ENCODE measurements at regions not wholly inside any gene's neighbourhood (a gene's known extent, or its start where the extent isn't known, plus 50 kb on each side); places are given as distances from the start of the nearest gene placed in this dataset.

DNA sequence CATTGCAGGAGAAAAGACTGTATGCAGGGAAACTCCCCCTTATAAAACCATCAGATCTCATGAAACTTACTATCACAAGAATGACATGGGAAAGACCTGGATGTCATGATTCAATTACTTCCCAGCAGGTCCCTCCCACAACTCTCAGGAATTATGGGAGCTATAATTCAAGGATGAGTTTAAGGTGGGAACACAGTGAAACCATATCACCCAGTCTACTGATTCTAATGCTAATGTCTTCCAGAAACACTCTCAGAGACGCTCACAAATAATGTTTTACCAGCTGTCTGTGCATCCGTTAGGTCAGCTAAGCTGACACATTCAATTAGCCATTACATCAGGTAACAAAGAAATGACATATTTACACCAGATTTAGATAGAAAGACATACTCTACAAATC lies 637.9 kb downstream of the NLGN4Y start:
- Histone ChIP-seq H3K9ac (ENCODE audit: low read depth, low read length) (no peak overlapping the region), H3K27me3 (ENCODE audit: insufficient read depth, low read length) (no peaks in the 10 kb centered on the region)
- WGBS = 88% methylated on average over 2 of the region's 2 CpGs

DNA sequence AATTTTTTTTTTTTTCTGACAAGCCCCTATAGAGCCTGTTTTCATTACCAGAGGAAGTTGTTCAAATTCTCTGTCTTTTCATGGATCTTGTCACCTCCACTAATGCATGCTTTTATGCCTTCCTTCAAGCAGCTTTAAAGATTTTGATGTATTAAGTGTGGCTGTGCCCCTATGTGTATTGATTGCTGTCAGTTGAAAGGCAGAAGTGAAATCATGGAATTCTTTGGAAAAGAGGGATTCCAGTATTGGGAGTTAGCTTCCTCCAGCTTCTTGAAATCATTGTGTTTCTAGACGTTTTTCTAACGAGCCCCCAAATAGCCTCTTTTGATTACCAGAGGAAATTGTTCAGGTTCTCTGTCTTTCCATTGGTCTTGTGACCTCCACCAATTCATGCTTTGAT lies 655.6 kb downstream of the NLGN4Y start:
- no peak overlapping the region for H3K27ac ChIP-seq (ENCODE audit: low read depth, low read length)
- H3K27me3 ChIP-seq (ENCODE audit: insufficient read depth, low read length) = no peaks in the 10 kb centered on the region
- WGBS = 98% methylated on average over 2 of the region's 2 CpGs
- H3K4me3 ChIP-seq (ENCODE audit: low read length) = no peak overlapping the region
- H3K9ac ChIP-seq (ENCODE audit: low read depth, low read length) = no peak overlapping the region
- no peaks in the 10 kb centered on the region for H3K4me1 ChIP-seq (ENCODE audit: insufficient read depth, low read length)
- H3K9me3 ChIP-seq (ENCODE audit: insufficient read depth, low read depth, low read length) = no peaks in the 10 kb centered on the region
- H3K36me3 ChIP-seq (ENCODE audit: insufficient read depth, low read length) = no peaks in the 10 kb centered on the region

More for the DNA sequence above, 637.9 kb downstream of the NLGN4Y start:
- Histone ChIP-seq H3K4me3 (ENCODE audit: low read length) (no peak overlapping the region), H3K27ac (ENCODE audit: low read depth, low read length) (no peak overlapping the region), H3K9me3 (ENCODE audit: insufficient read depth, low read depth, low read length) (no peaks in the 10 kb centered on the region), H3K36me3 (ENCODE audit: insufficient read depth, low read length) (no peaks in the 10 kb centered on the region), H3K4me1 (ENCODE audit: insufficient read depth, low read length) (no peaks in the 10 kb centered on the region)

DNA sequence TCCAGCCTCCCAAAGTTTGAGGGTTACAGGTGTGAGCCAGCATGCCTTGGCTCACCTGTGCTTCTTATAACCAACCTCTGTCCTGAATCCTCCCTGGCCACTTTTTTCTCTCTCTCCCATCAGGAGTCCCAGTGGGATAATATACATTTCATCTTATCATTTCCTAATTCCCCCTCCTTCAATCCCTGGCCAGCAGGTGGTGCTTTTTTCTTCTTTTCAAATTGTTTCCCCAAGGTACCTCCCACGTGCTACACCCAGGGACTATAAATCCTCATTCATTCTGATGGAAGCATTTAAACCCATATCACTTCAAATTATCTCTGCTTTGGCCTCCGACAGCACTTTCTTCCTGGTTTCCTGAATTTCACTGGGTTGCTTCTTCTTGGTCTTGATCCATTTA lies 704.7 kb downstream of the NLGN4Y start:
- H3K9ac ChIP-seq (ENCODE audit: low read depth, low read length) = no peak overlapping the region
- no peaks in the 10 kb centered on the region for H3K9me3 ChIP-seq (ENCODE audit: insufficient read depth, low read depth, low read length)
- no peaks in the 10 kb centered on the region for H3K4me1 ChIP-seq (ENCODE audit: insufficient read depth, low read length)
- H3K27me3 ChIP-seq (ENCODE audit: insufficient read depth, low read length) = no peaks in the 10 kb centered on the region
- WGBS = 51% methylated on average over 2 of the region's 2 CpGs
- H3K27ac ChIP-seq (ENCODE audit: low read depth, low read length) = no peak overlapping the region
- H3K4me3 ChIP-seq (ENCODE audit: low read length) = no peak overlapping the region
- no peaks in the 10 kb centered on the region for H3K36me3 ChIP-seq (ENCODE audit: insufficient read depth, low read length)

DNA sequence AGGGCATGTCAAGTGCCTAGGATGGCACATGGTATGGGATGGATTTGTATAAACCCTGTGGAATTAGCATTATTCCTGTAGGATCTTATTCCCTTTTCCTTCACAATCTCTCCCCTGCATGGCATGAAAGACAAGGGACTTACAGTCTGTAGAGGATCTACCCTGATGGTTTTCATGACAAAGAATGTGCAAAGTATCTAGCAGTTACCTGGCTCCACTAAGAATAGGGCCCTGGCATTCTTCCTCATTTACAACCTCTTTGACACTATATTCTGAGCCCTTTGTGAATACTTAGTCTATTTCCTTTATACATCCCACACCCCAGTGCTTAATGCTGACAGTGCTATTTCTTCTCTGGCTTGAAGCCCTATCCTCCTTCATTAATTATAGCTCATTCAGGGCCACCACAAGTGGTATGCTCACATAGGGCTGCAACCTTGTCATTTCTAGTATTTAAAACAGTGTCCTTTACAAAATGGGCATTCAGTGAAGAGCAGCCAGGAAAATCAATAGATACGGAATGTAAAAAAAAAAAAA lies 715.3 kb downstream of the NLGN4Y start:
- Histone ChIP-seq H3K4me1 (ENCODE audit: insufficient read depth, low read length) (peaks cover 8% of the 10 kb centered on the region), H3K27me3 (ENCODE audit: insufficient read depth, low read length) (no peaks in the 10 kb centered on the region), H3K4me3 (ENCODE audit: low read length) (no peak overlapping the region), H3K27ac (ENCODE audit: low read depth, low read length) (no peak overlapping the region), H3K36me3 (ENCODE audit: insufficient read depth, low read length) (no peaks in the 10 kb centered on the region), H3K9ac (ENCODE audit: low read depth, low read length) (no peak overlapping the region), H3K9me3 (ENCODE audit: insufficient read depth, low read depth, low read length) (no peaks in the 10 kb centered on the region)
- 100% methylated on average over 1 of the region's 1 CpG for WGBS

DNA sequence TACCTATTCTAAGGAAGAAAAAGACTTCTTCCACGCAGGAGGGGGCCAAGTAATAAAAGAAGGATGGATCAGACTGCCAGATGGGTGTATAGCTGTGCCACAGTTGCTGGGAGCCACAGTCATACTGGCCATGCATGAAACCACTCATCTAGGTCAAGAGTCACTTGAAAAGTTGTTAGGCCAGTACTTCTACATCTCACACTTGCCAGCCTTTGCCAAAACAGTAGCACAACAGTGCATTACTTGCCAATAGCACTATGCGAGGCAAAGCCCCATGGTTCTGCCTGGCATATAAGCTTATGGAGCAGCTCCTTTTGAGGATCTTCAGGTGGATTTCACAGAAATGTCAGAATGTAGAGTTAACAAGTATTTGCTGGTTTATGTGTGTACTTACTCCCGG lies 735.0 kb downstream of the NLGN4Y start:
- H3K36me3 ChIP-seq (ENCODE audit: insufficient read depth, low read length) = no peaks in the 10 kb centered on the region
- WGBS = 88% methylated on average over 3 of the region's 3 CpGs
- H3K4me1 ChIP-seq (ENCODE audit: insufficient read depth, low read length) = no peaks in the 10 kb centered on the region
- no peak overlapping the region for H3K27ac ChIP-seq (ENCODE audit: low read depth, low read length)
- no peak overlapping the region for H3K9ac ChIP-seq (ENCODE audit: low read depth, low read length)
- H3K9me3 ChIP-seq (ENCODE audit: insufficient read depth, low read depth, low read length) = no peaks in the 10 kb centered on the region
- no peaks in the 10 kb centered on the region for H3K27me3 ChIP-seq (ENCODE audit: insufficient read depth, low read length)
- H3K4me3 ChIP-seq (ENCODE audit: low read length) = no peak overlapping the region

DNA sequence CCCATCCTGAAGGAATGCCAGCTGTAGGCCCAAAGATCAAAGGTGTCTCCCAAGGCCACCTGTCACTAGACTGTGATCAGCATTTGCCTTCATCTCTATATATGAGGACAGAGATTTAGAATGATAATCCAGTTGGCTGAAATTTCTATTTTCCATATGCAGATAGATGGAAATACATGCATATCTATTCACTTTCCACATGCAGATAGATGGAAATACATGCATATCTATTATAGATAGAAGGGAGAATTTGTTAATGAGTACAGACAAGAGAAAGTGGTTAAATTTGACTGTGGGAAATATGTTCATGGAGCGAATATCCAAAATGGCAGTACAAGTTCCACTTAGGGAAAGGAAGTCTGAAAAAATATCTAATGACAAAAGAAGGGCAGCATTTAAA lies 762.2 kb downstream of the NLGN4Y start:
- H3K4me1 ChIP-seq (ENCODE audit: insufficient read depth, low read length) = no peaks in the 10 kb centered on the region
- H3K27me3 ChIP-seq (ENCODE audit: insufficient read depth, low read length) = no peaks in the 10 kb centered on the region
- H3K4me3 ChIP-seq (ENCODE audit: low read length) = no peak overlapping the region
- 94% methylated on average over 1 of the region's 1 CpG for WGBS
- H3K9ac ChIP-seq (ENCODE audit: low read depth, low read length) = no peak overlapping the region
- H3K36me3 ChIP-seq (ENCODE audit: insufficient read depth, low read length) = no peaks in the 10 kb centered on the region
- H3K27ac ChIP-seq (ENCODE audit: low read depth, low read length) = no peak overlapping the region
- no peaks in the 10 kb centered on the region for H3K9me3 ChIP-seq (ENCODE audit: insufficient read depth, low read depth, low read length)

DNA sequence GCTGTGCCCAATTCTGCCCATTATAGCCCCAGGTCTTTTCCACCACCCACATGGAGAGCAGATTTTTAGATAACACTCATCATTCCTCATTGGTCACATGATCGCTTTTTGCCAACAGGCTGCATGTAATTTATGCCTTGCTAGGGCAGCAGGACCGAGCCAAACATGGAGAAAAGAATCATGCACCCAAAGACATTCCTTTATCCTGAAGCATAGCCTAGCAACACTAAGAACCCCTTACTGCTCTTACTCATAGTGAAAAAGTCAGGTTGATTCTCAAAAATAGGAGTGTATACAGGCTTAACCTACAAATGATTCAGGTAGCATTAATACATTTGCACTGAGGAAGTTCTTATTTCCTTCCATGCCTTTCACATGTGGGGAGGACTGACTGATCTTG lies 765.5 kb downstream of the NLGN4Y start:
- WGBS = 91% methylated on average over 2 of the region's 2 CpGs
- no peaks in the 10 kb centered on the region for H3K36me3 ChIP-seq (ENCODE audit: insufficient read depth, low read length)
- no peak overlapping the region for H3K27ac ChIP-seq (ENCODE audit: low read depth, low read length)
- no peak overlapping the region for H3K9ac ChIP-seq (ENCODE audit: low read depth, low read length)
- no peak overlapping the region for H3K4me3 ChIP-seq (ENCODE audit: low read length)
- no peaks in the 10 kb centered on the region for H3K9me3 ChIP-seq (ENCODE audit: insufficient read depth, low read depth, low read length)
- no peaks in the 10 kb centered on the region for H3K4me1 ChIP-seq (ENCODE audit: insufficient read depth, low read length)
- no peaks in the 10 kb centered on the region for H3K27me3 ChIP-seq (ENCODE audit: insufficient read depth, low read length)

DNA sequence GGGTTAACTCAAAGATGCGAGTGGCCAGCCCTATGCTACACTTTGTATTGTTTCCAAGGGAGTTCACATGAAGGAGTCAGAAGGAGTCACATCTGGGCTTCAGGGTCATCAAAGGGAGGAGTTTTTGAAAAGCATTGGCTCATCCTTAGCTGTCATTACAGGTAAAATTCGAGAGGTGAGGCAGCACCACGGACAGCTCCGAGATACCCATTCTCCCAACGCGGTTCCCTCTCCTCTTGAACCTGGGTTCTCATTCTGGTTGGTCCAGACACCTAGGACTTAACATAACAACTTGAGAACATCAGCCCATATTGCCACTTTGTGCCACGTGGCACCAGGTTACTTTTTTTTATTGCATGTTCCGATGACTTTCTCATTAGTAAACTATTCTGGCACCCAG lies 768.6 kb downstream of the NLGN4Y start:
- Histone ChIP-seq H3K9me3 (ENCODE audit: insufficient read depth, low read depth, low read length) (no peaks in the 10 kb centered on the region), H3K27me3 (ENCODE audit: insufficient read depth, low read length) (no peaks in the 10 kb centered on the region), H3K27ac (ENCODE audit: low read depth, low read length) (no peak overlapping the region), H3K36me3 (ENCODE audit: insufficient read depth, low read length) (no peaks in the 10 kb centered on the region), H3K4me1 (ENCODE audit: insufficient read depth, low read length) (no peaks in the 10 kb centered on the region), H3K4me3 (ENCODE audit: low read length) (no peak overlapping the region), H3K9ac (ENCODE audit: low read depth, low read length) (no peak overlapping the region)
- whole genome bisulfite sequencing = 56% methylated on average over 8 of the region's 8 CpGs

DNA sequence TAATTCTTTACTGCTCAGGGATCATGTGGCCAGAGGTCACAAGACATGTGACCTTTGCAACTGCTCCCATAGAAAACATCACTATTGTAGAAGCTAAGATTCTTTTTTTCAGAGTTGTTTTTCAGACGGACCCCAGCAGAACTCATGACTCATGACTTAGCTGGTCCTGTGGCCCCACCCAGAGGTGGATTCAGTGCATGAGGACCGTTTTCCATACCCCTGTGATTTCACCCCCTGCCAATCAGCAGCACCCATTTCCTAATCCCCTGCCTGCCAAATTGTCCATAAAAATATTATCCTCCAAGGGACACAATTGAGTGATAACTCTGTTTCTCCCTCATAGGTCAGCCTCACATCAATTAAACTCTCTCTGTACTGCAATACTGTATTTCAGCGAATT lies 777.5 kb downstream of the NLGN4Y start:
- WGBS = 86% methylated on average over 3 of the region's 3 CpGs
- no peak overlapping the region for H3K4me3 ChIP-seq (ENCODE audit: low read length)

DNA sequence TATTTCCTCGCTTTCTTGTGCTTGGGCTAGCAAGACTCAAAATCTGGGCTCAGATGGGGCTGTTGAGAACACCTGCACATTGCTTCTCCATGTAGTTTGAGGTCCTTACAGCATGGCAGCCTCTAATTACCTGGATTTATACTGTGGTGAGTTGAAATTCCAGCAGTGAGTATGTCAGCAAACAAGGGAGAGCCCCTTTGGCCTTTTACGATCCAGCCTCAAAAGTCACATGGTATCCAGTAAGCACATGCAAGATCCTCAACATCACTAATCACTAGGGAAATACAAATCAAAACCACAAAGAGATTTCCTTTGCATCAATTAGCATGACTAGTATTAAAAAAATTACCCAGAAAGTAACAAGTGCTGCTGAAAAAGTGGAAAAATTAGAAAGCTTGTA lies 787.8 kb downstream of the NLGN4Y start:
- Histone ChIP-seq H3K9ac (ENCODE audit: low read depth, low read length) (no peak overlapping the region), H3K9me3 (ENCODE audit: insufficient read depth, low read depth, low read length) (no peaks in the 10 kb centered on the region), H3K4me1 (ENCODE audit: insufficient read depth, low read length) (no peaks in the 10 kb centered on the region), H3K4me3 (ENCODE audit: low read length) (no peak overlapping the region), H3K27me3 (ENCODE audit: insufficient read depth, low read length) (no peaks in the 10 kb centered on the region), H3K36me3 (ENCODE audit: insufficient read depth, low read length) (no peaks in the 10 kb centered on the region), H3K27ac (ENCODE audit: low read depth, low read length) (no peak overlapping the region)
- WGBS = 94% methylated on average over 2 of the region's 2 CpGs

More for the DNA sequence above, 777.5 kb downstream of the NLGN4Y start:
- no peaks in the 10 kb centered on the region for H3K36me3 ChIP-seq (ENCODE audit: insufficient read depth, low read length)
- H3K9me3 ChIP-seq (ENCODE audit: insufficient read depth, low read depth, low read length) = 0 out of 2 replicates have a peak, but pooled peaks cover 6% of the 10 kb centered on the region
- no peaks in the 10 kb centered on the region for H3K4me1 ChIP-seq (ENCODE audit: insufficient read depth, low read length)
- no peak overlapping the region for H3K9ac ChIP-seq (ENCODE audit: low read depth, low read length)
- H3K27me3 ChIP-seq (ENCODE audit: insufficient read depth, low read length) = no peaks in the 10 kb centered on the region
- H3K27ac ChIP-seq (ENCODE audit: low read depth, low read length) = no peak overlapping the region

DNA sequence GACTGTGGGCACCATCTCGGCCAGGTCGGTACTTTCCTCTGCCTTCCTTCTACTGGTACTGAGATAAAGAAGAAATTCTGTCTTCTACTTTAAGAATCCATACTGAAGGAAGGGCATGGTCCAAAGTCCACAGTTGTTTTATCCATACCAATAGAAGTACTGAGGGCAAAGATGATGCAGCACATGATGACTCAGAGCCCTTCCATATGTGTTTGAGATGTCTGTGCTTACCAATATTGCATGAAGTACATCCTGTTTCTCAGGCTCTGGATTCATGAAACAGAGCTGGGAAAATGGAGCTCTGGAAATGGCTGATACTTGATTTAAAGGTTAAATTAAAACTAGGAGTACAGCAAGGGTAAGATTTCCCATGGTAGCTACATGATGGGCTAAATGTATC lies 799.9 kb downstream of the NLGN4Y start:
- H3K36me3 ChIP-seq (ENCODE audit: insufficient read depth, low read length) = no peaks in the 10 kb centered on the region
- no peak overlapping the region for H3K4me3 ChIP-seq (ENCODE audit: low read length)
- H3K27me3 ChIP-seq (ENCODE audit: insufficient read depth, low read length) = no peaks in the 10 kb centered on the region
- H3K4me1 ChIP-seq (ENCODE audit: insufficient read depth, low read length) = no peaks in the 10 kb centered on the region
- H3K9ac ChIP-seq (ENCODE audit: low read depth, low read length) = no peak overlapping the region
- no peaks in the 10 kb centered on the region for H3K9me3 ChIP-seq (ENCODE audit: insufficient read depth, low read depth, low read length)
- no peak overlapping the region for H3K27ac ChIP-seq (ENCODE audit: low read depth, low read length)
- WGBS = 100% methylated on average over 2 of the region's 2 CpGs

DNA sequence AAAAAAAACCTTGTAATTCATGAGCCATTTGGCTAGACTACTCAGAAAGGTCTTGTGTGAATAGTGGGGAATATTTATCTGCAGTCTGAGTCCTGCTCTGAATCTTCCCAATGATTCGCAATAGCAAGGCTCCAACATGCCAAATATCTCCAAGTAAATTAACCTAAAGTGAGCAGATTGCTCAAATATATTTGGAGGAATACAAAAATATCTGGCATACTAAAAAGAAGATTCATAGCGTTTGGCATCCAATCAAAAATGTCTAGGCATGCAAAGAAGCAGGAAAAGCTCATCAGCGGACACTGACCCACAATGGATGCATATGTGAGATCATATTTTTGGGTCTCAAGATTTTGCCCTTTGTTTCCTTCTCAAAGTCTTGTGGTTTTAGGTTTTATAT lies 800.9 kb downstream of the NLGN4Y start:
- Histone ChIP-seq H3K9me3 (ENCODE audit: insufficient read depth, low read depth, low read length) (no peaks in the 10 kb centered on the region), H3K4me1 (ENCODE audit: insufficient read depth, low read length) (no peaks in the 10 kb centered on the region), H3K27ac (ENCODE audit: low read depth, low read length) (no peak overlapping the region), H3K4me3 (ENCODE audit: low read length) (no peak overlapping the region), H3K9ac (ENCODE audit: low read depth, low read length) (no peak overlapping the region), H3K36me3 (ENCODE audit: insufficient read depth, low read length) (no peaks in the 10 kb centered on the region), H3K27me3 (ENCODE audit: insufficient read depth, low read length) (no peaks in the 10 kb centered on the region)
- 90% methylated on average over 2 of the region's 3 CpGs for WGBS
